Osteocyte (in vitro differentiated cells): ENCODE measurements at regions not wholly inside any gene's neighbourhood (a gene's known extent, or its start where the extent isn't known, plus 50 kb on each side); places are given as distances from the start of the nearest gene placed in this dataset.

ENCODE experiments used
- DNase-seq: peaks from one replicate; pipeline ENCODE4 v3.0.0; 2021; ENCODE audit warnings: mixed read lengths; ENCODE audit not compliant: unreplicated experiment; ENCODE audit errors: extremely low spot score
- H3K27ac Mint-ChIP-seq: one replicate; pipeline ENCODE4 v1.8.0; 2021; ENCODE audit warnings: mild to moderate bottlenecking, mixed read lengths; ENCODE audit not compliant: unreplicated experiment
- H3K27me3 Mint-ChIP-seq: one replicate; pipeline ENCODE4 v1.8.0; 2021; ENCODE audit warnings: mixed read lengths; ENCODE audit not compliant: unreplicated experiment
- H3K36me3 Mint-ChIP-seq: one replicate; pipeline ENCODE4 v1.8.0; 2021; ENCODE audit warnings: mixed read lengths; ENCODE audit not compliant: unreplicated experiment
- H3K4me1 Mint-ChIP-seq: one replicate; pipeline ENCODE4 v1.8.0; 2021; ENCODE audit warnings: mixed read lengths; ENCODE audit not compliant: unreplicated experiment
- H3K4me3 Mint-ChIP-seq: one replicate; pipeline ENCODE4 v1.8.0; 2021; ENCODE audit warnings: mild to moderate bottlenecking, moderate library complexity, mixed read lengths; ENCODE audit not compliant: unreplicated experiment
- H3K9me3 Mint-ChIP-seq: one replicate; pipeline ENCODE4 v1.8.0; 2021; ENCODE audit warnings: mixed read lengths; ENCODE audit not compliant: unreplicated experiment
- TF ChIP-seq, protein P1 (sequence below): fragments of 200-600 bp; sonication (generic); IDR thresholded peaks from 2 replicates; pipeline ENCODE4 v1.5.0; 2021; ENCODE audit warnings: antibody characterized with exemption, mild to moderate bottlenecking, moderate library complexity

DNA sequence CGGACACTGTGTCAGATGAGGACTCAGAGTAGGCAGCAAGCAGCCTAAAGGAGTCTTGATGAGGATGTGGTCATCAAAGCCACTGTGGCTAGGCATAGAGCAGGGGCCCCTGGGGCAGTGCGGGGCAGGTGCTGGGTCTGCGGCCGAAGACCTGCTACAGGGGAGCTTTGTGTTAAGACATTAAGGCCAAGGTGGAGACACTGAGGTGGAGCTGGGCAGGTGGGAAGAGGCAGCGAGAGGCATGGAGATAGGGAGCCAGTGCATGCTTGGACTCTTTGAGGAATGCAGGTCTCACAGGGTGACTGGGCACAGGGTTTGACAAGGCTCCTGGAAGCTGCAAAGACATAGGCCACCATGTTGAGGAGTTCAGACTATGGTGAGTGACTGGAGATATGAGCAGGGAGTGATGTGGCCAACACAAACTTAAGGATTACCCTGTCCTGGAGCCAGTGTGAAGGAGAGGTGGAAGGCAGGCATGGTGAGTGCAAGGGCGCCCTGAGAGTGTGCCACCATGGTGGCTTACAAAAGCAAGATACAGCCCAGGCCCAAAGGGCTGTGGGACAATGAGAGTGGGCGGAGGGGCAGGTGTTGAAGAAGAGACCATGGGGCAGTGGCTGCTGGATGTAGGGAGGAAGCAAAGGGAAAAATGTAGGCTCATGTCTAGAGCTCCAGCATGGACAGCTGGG, 450.9 kb upstream of the HS6ST1 start:
- H3K4me3 Mint-ChIP-seq, result no peak overlapping the region
- no peaks in the 10 kb centered on the region for H3K4me1 Mint-ChIP-seq
- TF ChIP-seq, protein P1, sequence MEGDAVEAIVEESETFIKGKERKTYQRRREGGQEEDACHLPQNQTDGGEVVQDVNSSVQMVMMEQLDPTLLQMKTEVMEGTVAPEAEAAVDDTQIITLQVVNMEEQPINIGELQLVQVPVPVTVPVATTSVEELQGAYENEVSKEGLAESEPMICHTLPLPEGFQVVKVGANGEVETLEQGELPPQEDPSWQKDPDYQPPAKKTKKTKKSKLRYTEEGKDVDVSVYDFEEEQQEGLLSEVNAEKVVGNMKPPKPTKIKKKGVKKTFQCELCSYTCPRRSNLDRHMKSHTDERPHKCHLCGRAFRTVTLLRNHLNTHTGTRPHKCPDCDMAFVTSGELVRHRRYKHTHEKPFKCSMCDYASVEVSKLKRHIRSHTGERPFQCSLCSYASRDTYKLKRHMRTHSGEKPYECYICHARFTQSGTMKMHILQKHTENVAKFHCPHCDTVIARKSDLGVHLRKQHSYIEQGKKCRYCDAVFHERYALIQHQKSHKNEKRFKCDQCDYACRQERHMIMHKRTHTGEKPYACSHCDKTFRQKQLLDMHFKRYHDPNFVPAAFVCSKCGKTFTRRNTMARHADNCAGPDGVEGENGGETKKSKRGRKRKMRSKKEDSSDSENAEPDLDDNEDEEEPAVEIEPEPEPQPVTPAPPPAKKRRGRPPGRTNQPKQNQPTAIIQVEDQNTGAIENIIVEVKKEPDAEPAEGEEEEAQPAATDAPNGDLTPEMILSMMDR, result no peak
- H3K27me3 Mint-ChIP-seq, result peaks cover 37% of the 10 kb centered on the region
- H3K36me3 Mint-ChIP-seq, result no peaks in the 10 kb centered on the region
- no peaks in the 10 kb centered on the region for H3K9me3 Mint-ChIP-seq
- DNase-seq, result peak; percentile 51
- no peak overlapping the region for H3K27ac Mint-ChIP-seq

DNA sequence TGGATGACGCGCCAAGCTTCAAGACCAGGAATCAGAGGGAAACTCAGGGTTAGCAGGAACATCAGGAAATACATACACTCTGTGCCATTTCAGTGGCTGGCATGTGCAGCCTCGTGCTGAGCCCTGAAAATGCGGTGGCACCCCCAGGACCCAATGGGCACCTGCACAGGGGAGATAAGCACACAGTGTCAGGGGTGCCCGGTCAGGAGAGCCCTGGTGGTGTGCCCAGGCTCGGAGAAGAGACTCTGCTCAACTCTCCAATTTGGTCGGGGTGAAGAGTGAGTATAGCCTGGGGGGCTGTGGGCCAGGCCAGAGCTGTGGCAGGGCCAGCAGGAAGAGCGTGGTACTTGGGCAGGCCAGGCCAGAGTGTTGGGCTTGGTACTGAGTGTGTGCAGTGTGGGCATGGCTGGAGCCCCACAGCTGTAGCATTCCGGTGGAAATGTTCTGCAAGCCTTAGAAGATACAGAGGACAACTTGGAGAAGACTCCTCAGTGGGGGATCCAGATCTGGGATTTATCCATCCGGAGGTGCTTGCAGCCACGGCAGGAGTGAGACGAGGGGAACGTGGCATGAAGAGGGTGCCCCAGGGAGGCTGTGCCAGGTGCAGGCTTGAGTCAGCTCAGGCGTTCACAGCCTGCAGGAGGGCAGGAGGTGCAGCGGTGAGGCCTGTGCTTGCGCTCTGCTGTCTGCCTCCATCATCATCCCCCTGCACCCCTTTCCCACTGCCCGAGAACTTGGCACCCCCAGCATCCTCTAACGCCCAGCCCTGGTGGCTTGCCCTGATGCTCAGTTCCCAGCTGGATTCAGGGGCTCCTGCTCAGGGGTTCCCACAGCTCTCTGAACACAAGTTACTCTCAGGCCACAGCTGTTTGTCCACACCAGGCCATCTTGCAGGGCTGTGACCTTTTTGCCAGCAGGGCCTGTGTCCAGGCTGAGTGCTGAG, 451.7 kb upstream of the HS6ST1 start:
- peak; percentile 80 for DNase-seq
- H3K27me3 Mint-ChIP-seq, result peaks cover 29% of the 10 kb centered on the region
- TF ChIP-seq, protein P1, result no peak
- H3K36me3 Mint-ChIP-seq, result no peaks in the 10 kb centered on the region
- no peaks in the 10 kb centered on the region for H3K9me3 Mint-ChIP-seq
- H3K4me3 Mint-ChIP-seq, result no peak overlapping the region
- no peaks in the 10 kb centered on the region for H3K4me1 Mint-ChIP-seq
- no peak overlapping the region for H3K27ac Mint-ChIP-seq

DNA sequence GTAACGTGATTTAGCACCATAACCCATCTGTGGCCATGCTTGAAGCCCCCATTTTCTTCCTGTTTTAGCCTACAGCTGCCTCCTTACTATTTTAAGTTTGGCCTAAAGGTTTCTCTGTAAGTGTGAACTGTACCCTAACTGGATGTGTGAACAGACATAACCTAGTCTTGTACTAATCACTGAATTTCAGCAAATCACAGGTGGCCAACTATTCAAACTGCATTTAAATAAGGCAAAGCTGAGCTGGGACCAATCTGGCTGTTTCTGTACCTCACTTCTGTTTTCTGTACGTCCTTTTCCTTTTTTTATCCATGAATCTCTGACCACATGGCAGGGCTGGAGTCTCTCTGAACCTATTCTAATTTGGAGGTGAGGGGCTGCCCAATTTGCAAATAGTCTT, 452.7 kb upstream of the HS6ST1 start:
- Mint-ChIP-seq H3K27ac (no peak overlapping the region), H3K4me1 (no peaks in the 10 kb centered on the region), H3K9me3 (no peaks in the 10 kb centered on the region), H3K4me3 (no peak overlapping the region), H3K27me3 (peaks cover 32% of the 10 kb centered on the region), H3K36me3 (no peaks in the 10 kb centered on the region)
- DNase-seq, result no peak
- TF ChIP-seq, protein P1, result no peak

DNA sequence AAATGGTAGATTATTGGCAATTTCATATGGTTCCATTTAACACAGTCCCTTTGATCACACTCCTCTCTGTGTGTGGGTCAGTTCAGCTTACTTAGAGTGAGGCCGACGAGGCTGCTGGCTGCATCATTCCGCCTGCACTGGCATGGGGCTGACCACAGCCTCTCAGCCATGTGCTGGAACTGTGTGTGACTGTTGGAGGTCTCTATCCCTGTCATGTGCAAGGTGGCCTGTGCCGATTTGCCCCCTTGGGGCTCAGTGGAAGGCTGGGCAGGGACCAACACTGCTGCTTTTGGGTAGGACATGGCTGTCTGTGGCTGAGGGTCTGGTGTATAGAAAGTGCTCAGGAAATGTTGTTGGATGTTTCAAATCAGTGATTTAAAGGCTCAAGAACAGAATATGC, 454.0 kb upstream of the HS6ST1 start:
- Mint-ChIP-seq H3K27me3 (peaks cover 38% of the 10 kb centered on the region), H3K9me3 (no peaks in the 10 kb centered on the region), H3K4me1 (no peaks in the 10 kb centered on the region), H3K36me3 (no peaks in the 10 kb centered on the region), H3K4me3 (no peak overlapping the region), H3K27ac (no peak overlapping the region)
- TF ChIP-seq, protein P1, result no peak
- DNase-seq, result peak; percentile 51

DNA sequence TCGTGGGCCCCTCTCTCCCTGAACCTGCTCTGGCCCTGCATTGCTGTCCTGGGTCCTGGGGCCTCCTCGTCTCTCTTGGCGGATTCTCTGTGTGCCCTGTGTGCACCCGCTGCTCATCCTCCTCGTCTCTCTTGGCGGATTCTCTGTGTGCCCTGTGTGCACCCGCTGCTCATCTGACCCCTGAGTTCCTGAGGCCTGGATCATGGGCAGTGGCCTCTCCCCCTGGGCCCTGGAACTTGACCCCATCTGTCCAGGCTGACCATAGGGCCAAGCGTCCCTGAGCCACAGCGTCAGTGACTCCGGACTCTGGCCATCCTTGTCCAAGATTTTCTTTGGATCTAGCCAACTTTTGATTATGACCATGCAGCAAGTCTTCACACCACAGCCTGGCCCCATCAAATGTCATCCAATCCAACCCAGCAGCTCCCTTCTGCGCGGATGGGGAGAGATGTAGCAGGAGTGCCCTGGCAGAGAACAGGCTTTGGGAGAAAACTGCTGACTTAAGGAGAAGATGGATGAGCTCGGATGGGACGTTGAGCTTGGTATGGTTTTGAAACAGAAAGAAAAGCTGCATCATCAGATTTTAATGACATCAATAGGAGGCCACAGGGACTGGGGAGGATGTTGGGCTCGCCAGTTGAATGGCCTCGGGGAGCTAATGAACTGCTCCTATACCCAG, 455.1 kb upstream of the HS6ST1 start:
- no peaks in the 10 kb centered on the region for H3K4me1 Mint-ChIP-seq
- H3K27me3 Mint-ChIP-seq, result peaks cover 48% of the 10 kb centered on the region
- H3K9me3 Mint-ChIP-seq, result no peaks in the 10 kb centered on the region
- H3K4me3 Mint-ChIP-seq, result no peak overlapping the region
- no peaks in the 10 kb centered on the region for H3K36me3 Mint-ChIP-seq
- peak; percentile 64 for DNase-seq
- no peak overlapping the region for H3K27ac Mint-ChIP-seq
- TF ChIP-seq, protein P1, result no peak
